Breast epithelium (tissue), 3 donors: ENCODE measurements at regions not wholly inside any gene's neighbourhood (a gene's known extent, or its start where the extent isn't known, plus 50 kb on each side); places are given as distances from the start of the nearest gene placed in this dataset.

Experiments
- POLR2A ChIP-seq: fragments of 450-650 bp; IDR thresholded peaks from one replicate; pipeline ENCODE4 v1.6.1; 2016; ENCODE audit warnings: antibody characterized with exemption, mild to moderate bottlenecking, moderate library complexity
- TF ChIP-seq, protein P1 (sequence below), 3 donors: fragments of 450-650 bp; IDR thresholded peaks; one replicate each; pipeline ENCODE4 v1.5.1; 2016 to 2017; ENCODE audit warnings: antibody characterized with exemption in 3 of 3, mild to moderate bottlenecking in 3 of 3, moderate library complexity in 3 of 3

DNA sequence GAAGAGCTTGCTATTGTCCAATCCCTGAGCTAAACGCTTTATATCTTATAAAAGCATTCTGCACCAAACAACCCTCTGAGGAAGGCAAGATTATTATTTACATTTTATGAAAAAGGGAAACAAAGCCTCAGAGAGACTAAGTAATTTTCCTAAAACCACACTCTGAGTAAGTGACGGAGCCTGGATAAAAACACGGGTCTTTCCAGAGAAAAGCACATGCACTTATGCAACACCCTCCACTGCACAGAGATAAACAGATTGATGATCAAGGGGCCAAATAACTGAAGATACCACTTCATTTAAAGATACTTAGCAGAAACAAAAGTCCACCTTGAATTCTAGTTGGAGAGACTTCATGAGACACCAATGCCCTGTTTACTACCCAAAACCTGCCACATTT lies 214.7 kb upstream of the PDE10A start:
- TF ChIP-seq, protein P1, sequence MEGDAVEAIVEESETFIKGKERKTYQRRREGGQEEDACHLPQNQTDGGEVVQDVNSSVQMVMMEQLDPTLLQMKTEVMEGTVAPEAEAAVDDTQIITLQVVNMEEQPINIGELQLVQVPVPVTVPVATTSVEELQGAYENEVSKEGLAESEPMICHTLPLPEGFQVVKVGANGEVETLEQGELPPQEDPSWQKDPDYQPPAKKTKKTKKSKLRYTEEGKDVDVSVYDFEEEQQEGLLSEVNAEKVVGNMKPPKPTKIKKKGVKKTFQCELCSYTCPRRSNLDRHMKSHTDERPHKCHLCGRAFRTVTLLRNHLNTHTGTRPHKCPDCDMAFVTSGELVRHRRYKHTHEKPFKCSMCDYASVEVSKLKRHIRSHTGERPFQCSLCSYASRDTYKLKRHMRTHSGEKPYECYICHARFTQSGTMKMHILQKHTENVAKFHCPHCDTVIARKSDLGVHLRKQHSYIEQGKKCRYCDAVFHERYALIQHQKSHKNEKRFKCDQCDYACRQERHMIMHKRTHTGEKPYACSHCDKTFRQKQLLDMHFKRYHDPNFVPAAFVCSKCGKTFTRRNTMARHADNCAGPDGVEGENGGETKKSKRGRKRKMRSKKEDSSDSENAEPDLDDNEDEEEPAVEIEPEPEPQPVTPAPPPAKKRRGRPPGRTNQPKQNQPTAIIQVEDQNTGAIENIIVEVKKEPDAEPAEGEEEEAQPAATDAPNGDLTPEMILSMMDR (IDR thresholded peaks at IDR 0.05), result no peak
- no peak for TF ChIP-seq POLR2A
